ENCODE measurements at regions not wholly inside any gene's neighbourhood (a gene's known extent, or its start where the extent isn't known, plus 50 kb on each side); places are given as distances from the start of the nearest gene placed in this dataset.

DNA sequence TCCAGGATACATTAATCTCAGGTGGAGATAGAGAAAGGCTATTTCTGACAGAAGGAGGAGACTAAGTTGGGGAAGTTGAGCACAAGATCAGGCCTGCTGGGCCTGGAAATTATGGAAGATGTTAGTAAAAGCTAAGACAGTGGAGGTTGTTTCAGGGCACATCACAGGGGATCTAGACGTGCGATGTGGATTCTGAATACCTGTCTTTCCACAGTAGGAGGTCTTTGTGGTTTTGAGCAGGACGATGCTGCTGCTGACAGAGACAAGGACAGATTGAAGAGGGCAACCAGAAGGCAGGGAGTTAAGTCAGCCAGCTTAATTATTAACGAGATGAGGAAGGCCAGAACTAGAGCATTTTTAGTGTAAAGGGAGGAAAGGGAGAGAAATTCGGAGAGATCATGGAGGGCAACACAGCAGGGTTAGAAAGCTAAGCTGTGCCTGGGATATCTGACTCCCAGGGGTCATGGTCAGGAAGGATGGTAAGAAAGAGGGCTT is 384.9 kb downstream of the MAFB start:
- no peak for FAIRE-seq
- TF ChIP-seq TAF1 (IDR thresholded peaks at IDR 0.05; ENCODE audit: low read depth, low read length) = no peak
- no peak for TF ChIP-seq POLR2A (IDR thresholded peaks at IDR 0.05; ENCODE audit: low read depth, low read length)
- no peak for TF ChIP-seq PAX5 (IDR thresholded peaks at IDR 0.05; ENCODE audit: insufficient read depth, low read length, severe bottlenecking)
- no peak for TF ChIP-seq POU2F2 (IDR thresholded peaks at IDR 0.05; ENCODE audit: low read depth, low read length)
- no peak for TF ChIP-seq POLR2AphosphoS5 (IDR thresholded peaks at IDR 0.05; ENCODE audit: low read depth, low read length)
- TF ChIP-seq SPI1 (IDR thresholded peaks at IDR 0.05; ENCODE audit: low read depth, low read length) = no peak

DNA sequence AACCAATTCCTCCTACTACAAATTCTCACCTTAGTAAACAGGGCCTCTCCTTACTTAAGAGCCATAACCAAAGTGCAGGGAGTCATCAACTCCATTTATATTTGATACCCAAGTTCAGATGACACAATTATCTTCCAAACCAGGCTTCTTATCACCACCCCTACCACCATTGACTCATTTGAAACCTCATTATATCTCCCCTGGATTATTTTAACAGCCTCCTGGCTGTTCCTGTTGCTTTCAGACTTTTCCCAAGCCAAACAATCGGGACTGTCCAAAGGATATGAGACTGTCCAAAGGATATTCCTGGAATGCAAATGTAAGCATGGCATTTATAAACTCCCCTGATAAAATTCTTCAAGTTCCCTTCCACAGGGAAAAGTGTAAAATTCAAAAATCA is 394.3 kb downstream of the MAFB start:
- TF ChIP-seq SPI1 (IDR thresholded peaks at IDR 0.05; ENCODE audit: low read depth, low read length) (no peak), TAF1 (IDR thresholded peaks at IDR 0.05; ENCODE audit: low read depth, low read length) (no peak), POU2F2 (IDR thresholded peaks at IDR 0.05; ENCODE audit: low read depth, low read length) (no peak), PAX5 (IDR thresholded peaks at IDR 0.05; ENCODE audit: insufficient read depth, low read length, severe bottlenecking) (no peak), POLR2A (IDR thresholded peaks at IDR 0.05; ENCODE audit: low read depth, low read length) (no peak), POLR2AphosphoS5 (IDR thresholded peaks at IDR 0.05; ENCODE audit: low read depth, low read length) (no peak)
- FAIRE-seq (no peak), DNase-seq (ENCODE audit: insufficient read length, low spot score) (no peak)

More for the DNA sequence above, 384.9 kb downstream of the MAFB start:
- DNase-seq (ENCODE audit: insufficient read length, low spot score) = no peak

DNA sequence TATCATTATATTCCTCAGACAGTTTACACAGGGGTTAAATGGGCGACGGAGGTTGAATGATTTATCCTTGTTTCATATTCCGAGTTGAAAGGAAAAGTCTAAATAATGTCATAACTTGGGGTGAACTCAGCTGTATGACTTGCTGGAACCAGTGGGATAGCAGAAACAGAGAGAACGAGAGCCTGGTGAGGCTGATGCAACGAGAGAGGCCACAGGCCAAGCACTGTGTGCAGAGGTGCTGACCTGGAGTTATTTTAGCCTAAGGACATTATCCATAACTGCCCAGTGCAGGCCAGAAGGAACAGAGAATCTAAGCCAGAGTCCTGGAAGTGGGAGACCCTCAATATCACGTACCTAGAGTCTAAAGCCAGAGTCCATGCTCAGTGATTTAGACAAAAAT is 394.9 kb downstream of the MAFB start:
- FAIRE-seq (no peak), DNase-seq (ENCODE audit: insufficient read length, low spot score) (no peak)
- TF ChIP-seq POU2F2 (IDR thresholded peaks at IDR 0.05; ENCODE audit: low read depth, low read length) (no peak), TAF1 (IDR thresholded peaks at IDR 0.05; ENCODE audit: low read depth, low read length) (no peak), SPI1 (IDR thresholded peaks at IDR 0.05; ENCODE audit: low read depth, low read length) (no peak), POLR2A (IDR thresholded peaks at IDR 0.05; ENCODE audit: low read depth, low read length) (no peak), PAX5 (IDR thresholded peaks at IDR 0.05; ENCODE audit: insufficient read depth, low read length, severe bottlenecking) (no peak), POLR2AphosphoS5 (IDR thresholded peaks at IDR 0.05; ENCODE audit: low read depth, low read length) (no peak)

DNA sequence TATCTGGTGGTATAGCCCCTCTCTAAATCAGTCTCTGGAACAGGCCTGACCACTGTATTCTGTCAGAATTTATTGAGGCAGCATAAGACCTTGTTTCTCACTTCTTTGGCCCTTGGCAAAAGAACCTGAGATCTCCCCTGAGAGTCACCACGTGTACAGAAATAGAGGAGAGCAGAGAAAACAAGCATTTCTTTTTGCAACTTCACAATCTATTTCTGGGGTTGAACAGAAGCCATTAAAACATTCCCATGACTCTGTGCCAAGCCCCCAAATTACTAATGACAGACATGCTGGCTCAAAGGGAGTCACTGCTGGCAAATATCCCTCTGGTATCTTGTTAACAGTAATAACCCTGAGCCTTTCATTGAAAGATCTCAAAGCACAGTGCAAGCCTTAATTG is 395.3 kb downstream of the MAFB start:
- no peak for FAIRE-seq
- TF ChIP-seq PAX5 (IDR thresholded peaks at IDR 0.05; ENCODE audit: insufficient read depth, low read length, severe bottlenecking) = no peak
- no peak for TF ChIP-seq POU2F2 (IDR thresholded peaks at IDR 0.05; ENCODE audit: low read depth, low read length)
- TF ChIP-seq POLR2AphosphoS5 (IDR thresholded peaks at IDR 0.05; ENCODE audit: low read depth, low read length) = no peak
- TF ChIP-seq SPI1 (IDR thresholded peaks at IDR 0.05; ENCODE audit: low read depth, low read length) = no peak
- TF ChIP-seq TAF1 (IDR thresholded peaks at IDR 0.05; ENCODE audit: low read depth, low read length) = no peak
- TF ChIP-seq POLR2A (IDR thresholded peaks at IDR 0.05; ENCODE audit: low read depth, low read length) = no peak
- no peak for DNase-seq (ENCODE audit: insufficient read length, low spot score)

DNA sequence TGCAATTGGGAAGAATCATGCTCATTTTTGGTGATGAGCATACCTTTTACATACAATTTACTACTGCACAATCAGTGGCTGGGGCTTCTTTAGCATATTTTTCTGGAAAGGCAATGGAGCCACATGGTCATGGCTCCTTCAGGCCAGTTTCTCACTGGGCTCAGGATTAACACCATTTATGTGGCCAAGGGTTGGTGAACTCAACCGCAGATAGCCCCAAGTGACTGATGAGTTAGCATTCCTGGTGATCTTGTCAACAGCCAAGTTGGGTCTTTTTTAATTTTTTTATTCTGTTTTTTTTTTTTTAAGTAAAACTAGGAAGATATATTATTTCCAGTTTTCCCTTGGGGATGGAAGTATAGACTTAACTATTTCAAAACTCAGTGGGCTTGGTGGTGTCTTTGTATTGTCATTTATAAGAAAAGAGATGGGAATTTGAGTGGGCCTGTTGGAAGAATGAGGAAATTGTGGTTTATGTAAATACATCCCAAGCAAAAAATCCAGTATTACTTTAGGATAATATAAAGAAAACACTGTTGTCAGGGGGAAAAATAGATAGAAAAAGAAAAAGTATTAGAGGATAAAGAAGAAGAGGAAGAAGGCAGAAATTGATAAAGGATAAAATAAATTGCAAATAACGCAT is 397.4 kb downstream of the MAFB start:
- FAIRE-seq (no peak), DNase-seq (ENCODE audit: insufficient read length, low spot score) (no peak)
- TF ChIP-seq PAX5 (IDR thresholded peaks at IDR 0.05; ENCODE audit: insufficient read depth, low read length, severe bottlenecking) (no peak), POLR2A (IDR thresholded peaks at IDR 0.05; ENCODE audit: low read depth, low read length) (no peak), POLR2AphosphoS5 (IDR thresholded peaks at IDR 0.05; ENCODE audit: low read depth, low read length) (no peak), POU2F2 (IDR thresholded peaks at IDR 0.05; ENCODE audit: low read depth, low read length) (no peak), TAF1 (IDR thresholded peaks at IDR 0.05; ENCODE audit: low read depth, low read length) (no peak), SPI1 (IDR thresholded peaks at IDR 0.05; ENCODE audit: low read depth, low read length) (no peak)

DNA sequence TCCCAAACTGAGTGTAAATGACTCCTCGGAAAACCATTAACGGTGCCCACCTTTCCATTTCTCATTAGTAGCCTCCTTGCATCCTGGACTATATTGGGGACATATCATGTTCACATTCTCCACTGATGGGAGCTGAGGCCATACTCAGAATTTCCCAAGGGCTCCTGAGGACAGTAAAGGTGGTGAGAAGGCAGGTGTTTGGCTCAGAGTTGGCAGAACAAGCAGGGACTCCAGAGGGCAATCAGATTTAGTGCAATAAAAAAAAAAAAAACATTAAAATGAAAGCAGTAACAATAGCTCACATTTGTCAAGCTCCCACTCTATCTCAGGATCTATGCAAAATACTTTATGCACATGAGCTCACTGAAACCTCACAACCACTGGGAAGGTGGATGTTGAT is 401.4 kb downstream of the MAFB start:
- FAIRE-seq (no peak), DNase-seq (ENCODE audit: insufficient read length, low spot score) (no peak)
- TF ChIP-seq TAF1 (IDR thresholded peaks at IDR 0.05; ENCODE audit: low read depth, low read length) = no peak
- no peak for TF ChIP-seq POU2F2 (IDR thresholded peaks at IDR 0.05; ENCODE audit: low read depth, low read length)

DNA sequence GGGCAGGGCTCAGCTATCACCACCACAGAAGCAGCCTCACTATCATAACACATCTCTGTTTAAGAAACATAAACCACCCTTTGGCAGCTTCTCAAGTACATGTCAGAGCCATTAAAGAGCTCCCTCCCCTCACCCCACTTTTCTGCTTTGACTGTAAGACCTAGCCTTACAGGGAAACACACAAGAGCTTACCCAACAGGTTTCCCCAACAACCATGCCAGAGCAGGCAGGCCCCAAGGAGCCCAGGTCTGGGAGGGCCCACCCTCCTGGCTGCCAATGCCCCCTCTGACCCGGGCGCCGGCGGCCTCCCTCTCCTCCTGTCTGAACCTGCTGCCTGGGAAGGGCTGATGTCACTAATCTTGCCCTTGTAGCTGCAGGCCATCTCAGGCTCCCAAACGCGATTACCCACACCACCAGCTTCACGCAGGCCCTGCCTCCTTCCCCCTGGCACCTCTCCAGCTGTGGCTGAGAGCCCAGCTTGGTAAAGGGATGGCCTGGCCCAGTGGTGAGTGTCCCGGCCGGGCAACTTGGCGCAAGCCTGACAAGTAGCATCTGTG is 402.0 kb downstream of the MAFB start:
- no peak for FAIRE-seq
- DNase-seq (ENCODE audit: insufficient read length, low spot score) = no peak
- TF ChIP-seq PAX5 (IDR thresholded peaks at IDR 0.05; ENCODE audit: insufficient read depth, low read length, severe bottlenecking) = no peak
- no peak for TF ChIP-seq POU2F2 (IDR thresholded peaks at IDR 0.05; ENCODE audit: low read depth, low read length)
- no peak for TF ChIP-seq POLR2AphosphoS5 (IDR thresholded peaks at IDR 0.05; ENCODE audit: low read depth, low read length)
- no peak for TF ChIP-seq POLR2A (IDR thresholded peaks at IDR 0.05; ENCODE audit: low read depth, low read length)
- TF ChIP-seq TAF1 (IDR thresholded peaks at IDR 0.05; ENCODE audit: low read depth, low read length) = no peak
- no peak for TF ChIP-seq SPI1 (IDR thresholded peaks at IDR 0.05; ENCODE audit: low read depth, low read length)

DNA sequence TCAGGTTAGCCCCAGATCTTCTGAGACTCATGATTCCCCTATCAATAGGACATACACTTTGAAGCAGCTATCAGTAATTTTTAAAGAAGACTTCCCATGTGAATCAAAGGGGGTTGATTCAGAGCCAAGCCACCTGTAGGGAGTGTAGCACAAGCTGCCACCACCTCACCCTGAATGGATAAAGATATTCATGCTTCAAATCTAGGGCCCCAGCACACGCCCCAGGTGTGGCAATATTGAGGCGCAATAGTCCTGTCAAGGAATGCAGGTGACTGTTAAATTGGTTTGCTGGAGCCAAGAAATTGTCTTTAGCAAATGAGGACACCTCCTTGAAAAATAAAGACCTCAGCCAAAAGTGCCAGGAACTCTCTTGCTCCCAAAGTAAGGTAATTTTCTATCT is 404.4 kb downstream of the MAFB start:
- TF ChIP-seq POLR2A (IDR thresholded peaks at IDR 0.05; ENCODE audit: low read depth, low read length) = no peak
- no peak for TF ChIP-seq POU2F2 (IDR thresholded peaks at IDR 0.05; ENCODE audit: low read depth, low read length)
- no peak for TF ChIP-seq POLR2AphosphoS5 (IDR thresholded peaks at IDR 0.05; ENCODE audit: low read depth, low read length)
- DNase-seq (ENCODE audit: insufficient read length, low spot score) = no peak
- FAIRE-seq = no peak

DNA sequence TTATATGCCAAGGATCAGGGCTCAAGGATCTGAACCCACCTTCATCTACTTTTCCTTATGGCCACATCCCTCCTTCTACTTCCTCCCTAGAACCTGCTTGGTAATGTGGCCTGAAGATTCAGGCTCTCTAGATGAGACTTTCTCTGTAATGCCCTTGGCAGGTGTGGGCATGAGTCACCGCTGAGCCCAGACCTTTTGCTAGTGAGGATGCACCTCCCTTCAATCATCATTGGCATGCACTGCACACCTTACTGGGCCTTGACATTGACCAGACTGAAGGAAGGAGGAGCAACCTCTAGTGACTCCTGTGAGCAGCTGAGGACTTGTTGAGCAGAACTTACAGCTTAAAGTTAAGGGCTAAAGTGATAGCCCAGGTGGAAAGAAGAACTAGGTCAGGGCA is 405.3 kb downstream of the MAFB start:
- FAIRE-seq (no peak), DNase-seq (ENCODE audit: insufficient read length, low spot score) (no peak)
- no peak for TF ChIP-seq PAX5 (IDR thresholded peaks at IDR 0.05; ENCODE audit: insufficient read depth, low read length, severe bottlenecking)
- TF ChIP-seq POLR2A (IDR thresholded peaks at IDR 0.05; ENCODE audit: low read depth, low read length) = no peak
- no peak for TF ChIP-seq SPI1 (IDR thresholded peaks at IDR 0.05; ENCODE audit: low read depth, low read length)
- no peak for TF ChIP-seq TAF1 (IDR thresholded peaks at IDR 0.05; ENCODE audit: low read depth, low read length)
- TF ChIP-seq POLR2AphosphoS5 (IDR thresholded peaks at IDR 0.05; ENCODE audit: low read depth, low read length) = no peak
- TF ChIP-seq POU2F2 (IDR thresholded peaks at IDR 0.05; ENCODE audit: low read depth, low read length) = no peak

DNA sequence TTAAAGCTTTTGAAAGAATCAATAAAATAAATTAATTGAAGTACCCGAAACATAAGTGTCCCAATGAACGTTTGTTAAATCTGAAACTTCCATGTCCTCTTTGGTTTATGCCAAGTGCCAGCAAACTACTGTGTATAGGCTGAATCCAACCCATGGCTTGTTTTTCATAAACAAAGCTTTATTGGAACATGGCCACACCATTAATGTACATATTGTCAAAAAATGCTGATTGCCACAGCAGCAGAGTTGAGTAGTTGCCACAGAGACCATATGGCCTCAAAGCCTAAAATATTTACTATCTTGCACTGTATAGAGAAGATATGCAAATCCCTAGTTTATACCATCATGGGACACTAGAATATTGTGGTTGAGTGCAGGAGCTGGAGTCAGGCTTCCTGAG is 406.1 kb downstream of the MAFB start:
- FAIRE-seq (no peak), DNase-seq (ENCODE audit: insufficient read length, low spot score) (no peak)
- no peak for TF ChIP-seq TAF1 (IDR thresholded peaks at IDR 0.05; ENCODE audit: low read depth, low read length)
- no peak for TF ChIP-seq SPI1 (IDR thresholded peaks at IDR 0.05; ENCODE audit: low read depth, low read length)
- TF ChIP-seq PAX5 (IDR thresholded peaks at IDR 0.05; ENCODE audit: insufficient read depth, low read length, severe bottlenecking) = no peak
- no peak for TF ChIP-seq POLR2AphosphoS5 (IDR thresholded peaks at IDR 0.05; ENCODE audit: low read depth, low read length)

All from GM12891 (cell line).